NCI-H2227 (cell line): ENCODE measurements at regions not wholly inside any gene's neighbourhood (a gene's known extent, or its start where the extent isn't known, plus 50 kb on each side); places are given as distances from the start of the nearest gene placed in this dataset.

ENCODE experiments used
- DNase-seq: peaks from one replicate; lab custom pipeline; 2025; ENCODE audit not compliant: unreplicated experiment; lab: John Stamatoyannopoulos, UW

DNA sequence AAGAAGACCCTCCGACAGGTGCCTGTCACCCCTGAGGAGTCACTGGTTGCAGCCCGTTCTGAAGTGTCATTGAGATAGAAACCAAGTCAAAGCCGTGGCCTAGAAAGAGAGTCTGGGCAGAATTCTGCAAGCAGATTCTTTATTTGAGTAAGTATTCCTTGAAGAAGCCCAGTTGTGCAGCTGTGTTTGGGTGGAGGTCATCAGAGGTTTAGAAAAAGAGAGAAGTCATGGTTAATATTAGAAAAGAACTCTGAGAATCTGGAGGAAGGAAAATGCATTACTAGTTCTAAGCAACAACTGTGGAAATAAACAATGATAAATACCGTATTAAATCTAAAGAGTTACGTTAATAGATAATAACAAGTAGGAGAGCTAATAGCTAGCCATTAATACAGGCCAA, 118.8 kb upstream of the KIRREL3 start:
- no peak for DNase-seq

DNA sequence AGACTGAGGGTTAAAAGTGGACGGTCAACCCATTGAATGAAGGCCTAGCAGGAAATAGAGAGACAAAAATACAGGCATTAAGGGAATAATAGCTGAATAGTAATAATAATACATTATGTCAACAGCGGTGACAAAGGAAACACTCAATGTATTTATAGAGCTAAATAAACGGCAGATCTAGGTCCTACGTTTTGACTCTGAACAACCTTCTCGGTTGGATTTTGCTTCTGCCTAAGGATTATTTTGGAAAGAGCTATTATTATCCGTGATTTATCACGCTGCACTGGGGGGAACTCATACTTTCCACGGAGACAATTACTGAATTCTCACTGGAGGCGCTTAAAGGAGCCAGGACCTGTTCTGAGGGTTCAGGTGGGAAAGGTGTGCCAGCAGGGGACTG, 118.2 kb upstream of the KIRREL3 start:
- peak; percentile 66 for DNase-seq

- DNase-seq: peak; percentile 7
Measured at GRCh38 chr11:127117231-127117739, 116.7 kb upstream of the KIRREL3 start.

DNA sequence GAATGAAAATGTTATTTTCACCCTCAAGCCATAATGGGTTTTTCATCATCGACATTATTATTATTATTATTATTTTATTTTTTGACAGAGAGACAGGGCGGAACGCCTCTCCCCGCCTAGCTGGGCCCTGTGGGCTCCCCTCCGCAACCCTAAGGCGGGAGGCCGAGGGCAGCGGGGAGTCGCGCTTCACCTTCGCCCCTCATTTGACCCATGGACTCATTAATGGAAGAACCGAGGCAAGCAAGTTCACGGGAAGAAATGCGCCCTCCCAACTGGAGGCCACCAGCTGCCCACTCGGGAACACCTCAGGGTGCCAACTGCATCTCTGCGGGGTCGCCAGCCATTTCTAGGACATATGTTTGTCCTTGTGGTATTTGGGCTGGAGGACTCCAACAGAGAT, 115.3 kb upstream of the KIRREL3 start:
- no peak for DNase-seq

DNA sequence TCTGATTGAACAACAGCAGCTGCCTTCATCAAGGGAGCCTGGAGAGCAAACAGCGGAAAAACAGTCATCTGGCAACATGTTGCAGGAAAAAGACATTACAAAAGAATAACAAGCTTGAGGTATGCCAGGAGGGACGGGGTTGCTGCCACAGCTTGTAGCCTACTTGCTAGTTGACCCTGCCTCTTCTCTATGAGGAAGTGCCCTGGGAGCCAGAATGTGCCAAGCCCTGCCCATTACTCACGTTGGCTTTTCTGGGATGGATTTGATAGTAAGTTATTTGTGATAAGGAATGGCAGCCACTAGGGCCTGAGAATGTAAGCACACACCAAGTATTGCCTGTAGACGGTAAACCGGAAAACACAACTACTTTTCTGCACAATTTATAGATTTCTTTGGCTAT, 113.5 kb upstream of the KIRREL3 start:
- DNase-seq: no peak

DNA sequence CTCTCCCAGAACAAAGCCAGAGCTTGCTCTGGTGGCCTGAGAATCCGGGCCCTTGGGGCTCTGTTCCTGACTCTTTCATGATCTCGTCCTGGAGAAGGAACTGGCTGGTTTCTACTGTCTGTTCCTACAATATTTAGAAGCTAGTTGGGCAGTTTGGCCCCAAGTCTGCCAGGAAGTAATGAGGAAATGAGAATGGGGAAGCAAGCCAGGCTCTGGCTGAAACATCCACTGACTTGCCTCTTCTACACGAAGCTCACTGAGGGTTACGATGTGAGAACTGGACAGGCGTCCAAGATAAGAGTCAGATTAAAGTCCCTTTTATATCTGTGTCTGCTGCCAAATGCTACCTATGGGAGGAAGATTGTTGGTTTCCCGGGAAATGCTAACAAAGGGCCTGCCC, 110.0 kb upstream of the KIRREL3 start:
- no peak for DNase-seq

- DNase-seq: no peak
Measured at GRCh38 chr11:127109796-127110480, 109.4 kb upstream of the KIRREL3 start.

GRCh38 chr11:127108838-127109237, 108.3 kb upstream of the KIRREL3 start:
- DNase-seq: no peak

DNA sequence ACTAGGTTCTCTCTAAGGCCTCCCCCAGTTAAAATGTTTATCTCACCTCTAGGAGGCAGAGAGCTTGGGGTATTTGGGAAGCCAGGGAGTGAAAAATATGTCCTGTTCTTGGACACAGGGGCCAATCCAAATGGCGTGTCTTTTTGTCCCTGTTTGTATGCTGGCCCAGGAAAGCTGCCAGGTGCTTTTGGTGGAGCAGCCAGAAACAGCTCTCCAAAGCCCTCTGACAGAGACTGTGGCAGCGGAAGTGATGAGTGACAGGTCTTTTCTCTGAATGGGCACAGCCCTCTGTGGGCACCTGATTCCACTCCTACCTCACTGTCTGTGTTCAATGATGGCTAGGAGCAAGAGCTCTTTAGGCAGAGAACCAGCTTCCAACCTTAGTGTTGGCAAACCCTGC, 106.4 kb upstream of the KIRREL3 start:
- DNase-seq: no peak

GRCh38 chr11:127105593-127106541, 105.3 kb upstream of the KIRREL3 start:
- DNase-seq: peak; percentile 19

GRCh38 chr11:127103586-127104388, 103.2 kb upstream of the KIRREL3 start:
- no peak for DNase-seq

DNA sequence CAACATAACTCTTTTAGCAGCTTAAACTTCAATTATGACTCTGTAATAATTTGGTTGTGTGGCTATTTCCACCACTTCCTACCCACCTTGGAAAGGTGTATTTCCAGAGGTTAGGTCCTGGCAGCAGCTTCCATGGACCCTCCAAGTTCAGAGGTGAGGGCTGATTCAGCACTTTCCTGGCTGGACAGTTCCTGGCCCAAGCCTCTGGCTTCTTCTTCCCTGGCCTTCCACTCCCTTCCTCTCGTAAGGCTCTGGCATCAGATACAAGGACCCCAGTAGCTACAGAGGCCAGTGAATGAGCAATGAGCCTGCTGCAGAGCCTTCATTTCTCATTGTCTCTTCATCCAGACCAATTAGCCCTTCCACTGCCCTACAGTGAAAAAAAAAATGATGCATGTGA, 98.1 kb upstream of the KIRREL3 start:
- no peak for DNase-seq

- no peak for DNase-seq
Measured at GRCh38 chr11:127080735-127081134, 80.2 kb upstream of the KIRREL3 start.

DNA sequence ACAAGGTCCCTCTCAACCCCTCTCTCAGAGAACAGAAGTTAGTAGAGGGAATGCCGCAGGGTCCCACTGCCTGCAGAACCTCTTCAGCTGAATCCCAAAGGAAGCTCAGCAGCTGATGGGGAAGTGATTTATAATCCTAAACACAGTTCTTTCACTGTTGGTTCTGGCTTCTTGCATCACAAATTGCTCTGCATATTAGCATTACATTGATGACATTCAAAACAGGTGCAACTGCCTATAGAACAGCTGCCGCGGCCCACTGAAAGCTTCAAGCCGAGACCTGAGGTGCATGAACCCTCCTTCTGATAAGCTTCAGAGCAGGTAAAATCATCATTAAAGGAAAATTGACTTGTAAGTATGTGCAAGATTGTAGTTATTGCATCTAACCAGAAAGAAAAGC, 75.2 kb upstream of the KIRREL3 start:
- no peak for DNase-seq

GRCh38 chr11:127074151-127074761, 73.7 kb upstream of the KIRREL3 start:
- DNase-seq: no peak

DNA sequence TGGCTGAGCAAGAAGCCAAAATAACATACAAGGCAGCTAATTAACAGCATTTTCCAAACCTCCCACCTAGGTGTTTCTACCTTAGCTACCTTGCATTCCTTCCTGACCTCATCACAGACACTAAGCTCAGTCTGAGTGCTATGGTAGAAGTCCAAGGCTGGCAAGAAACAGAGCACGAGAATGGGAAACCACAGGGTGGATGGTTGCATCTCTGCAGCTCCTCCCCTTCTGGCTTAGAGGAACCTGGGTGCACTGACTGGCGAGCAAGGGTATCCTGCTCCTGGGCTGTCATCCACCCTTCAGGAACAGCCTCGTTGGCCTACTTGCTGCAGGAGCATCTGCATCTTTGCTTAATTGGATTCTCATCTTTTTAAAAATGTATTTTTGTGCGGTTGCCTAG, 73.1 kb upstream of the KIRREL3 start:
- DNase-seq: no peak

DNA sequence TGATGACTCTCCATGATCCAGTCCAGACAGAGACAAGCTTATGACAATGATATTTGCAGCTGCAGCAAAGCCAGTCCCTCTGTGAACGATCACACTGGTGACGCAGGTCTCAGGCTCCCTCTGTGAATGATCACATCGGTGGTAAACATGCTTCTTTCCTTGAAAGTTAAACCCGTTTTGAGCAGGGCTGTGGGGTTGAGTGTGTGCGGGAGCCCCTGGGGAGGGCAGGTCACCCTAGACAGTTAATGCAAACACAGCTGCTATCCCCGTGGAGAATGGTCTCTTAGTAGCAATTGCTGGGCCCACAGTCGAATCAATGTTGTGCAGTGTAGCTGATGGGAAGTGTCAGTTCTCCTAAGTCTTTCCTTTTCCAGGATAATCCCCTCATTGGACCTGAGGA, 71.0 kb upstream of the KIRREL3 start:
- DNase-seq: no peak

DNA sequence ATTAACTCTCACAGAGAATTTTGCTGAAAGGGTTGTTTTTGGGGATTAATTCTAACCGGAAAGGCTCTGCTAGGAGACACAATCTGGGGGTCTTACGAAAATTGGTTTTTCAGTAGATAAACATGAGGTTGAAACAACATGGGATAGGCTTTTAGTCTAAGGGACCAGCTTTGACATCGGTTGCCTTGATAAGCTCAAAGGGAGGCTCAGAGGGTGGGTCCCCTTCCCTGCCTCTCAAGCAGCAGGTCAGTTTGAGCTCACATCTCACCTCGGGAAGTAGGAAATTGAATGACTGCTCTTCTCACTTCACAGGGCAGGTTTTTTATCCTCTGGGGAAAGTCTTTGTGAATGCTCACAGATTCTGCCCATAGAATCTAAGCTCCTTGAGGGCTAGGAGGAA, 70.2 kb upstream of the KIRREL3 start:
- DNase-seq: no peak

- no peak for DNase-seq
Measured at GRCh38 chr11:127066401-127067090, 66.0 kb upstream of the KIRREL3 start.

DNA sequence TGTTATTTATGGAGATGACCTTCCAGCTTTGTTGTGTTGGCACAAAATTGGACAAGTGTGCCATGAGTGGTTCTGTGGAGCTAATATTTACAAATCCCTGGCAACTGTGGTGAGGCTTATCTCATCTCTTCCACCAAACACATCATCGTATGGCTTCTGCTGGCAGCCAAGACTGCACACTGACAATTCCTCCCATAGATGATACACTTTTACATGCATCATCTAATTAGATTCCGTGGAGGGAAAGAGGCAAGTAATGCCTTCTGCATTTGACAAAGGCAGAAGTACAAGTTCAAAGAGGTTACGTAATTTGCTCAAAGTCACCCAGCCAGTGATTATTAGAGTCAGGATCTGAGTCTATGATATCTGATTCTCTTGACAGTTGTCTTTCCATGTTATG, 62.7 kb upstream of the KIRREL3 start:
- DNase-seq: no peak
